Liver (tissue), 8 donors: ENCODE measurements at regions not wholly inside any gene's neighbourhood (a gene's known extent, or its start where the extent isn't known, plus 50 kb on each side); places are given as distances from the start of the nearest gene placed in this dataset.

ENCODE experiments used
- DNase-seq: peaks from one replicate; pipeline ENCODE4 v3.0.0-alpha.2; 2017; ENCODE audit warnings: low spot score
- H3K27ac ChIP-seq, 2 donors: one replicate each; pipeline ENCODE4 v1.7.0; 2013; ENCODE audit warnings: inconsistent platforms in 2 of 2, low read length in 2 of 2, control low read depth in 1 of 2, low read depth in 1 of 2, mild to moderate bottlenecking in 1 of 2
- H3K27me3 ChIP-seq, 4 donors: one replicate each; pipeline versions ENCODE4 v1.6.1 to v1.7.0; 2013; ENCODE audit warnings: low read length in 3 of 4, inconsistent platforms in 1 of 4, mild to moderate bottlenecking in 1 of 4, moderate library complexity in 1 of 4; ENCODE audit not compliant: control insufficient read depth in 4 of 4, insufficient read depth in 4 of 4
- H3K36me3 ChIP-seq, 4 donors: one replicate each; pipeline versions ENCODE4 v1.6.1 to v1.7.0; 2013; ENCODE audit warnings: low read length in 3 of 4, mild to moderate bottlenecking in 3 of 4, low read depth in 1 of 4, moderate library complexity in 1 of 4; ENCODE audit not compliant: control insufficient read depth in 4 of 4, insufficient read depth in 3 of 4
- H3K4me1 ChIP-seq, 4 donors: one replicate each; pipeline versions ENCODE4 v1.6.1 to v1.7.0; 2013; ENCODE audit warnings: low read length in 3 of 4, mild to moderate bottlenecking in 3 of 4, moderate library complexity in 1 of 4; ENCODE audit not compliant: control insufficient read depth in 4 of 4, insufficient read depth in 4 of 4
- H3K4me3 ChIP-seq, 3 donors: one replicate each; pipeline versions ENCODE4 v1.6.1 to v1.7.0; 2013; ENCODE audit warnings: low read length in 3 of 3, control low read depth in 1 of 3, low read depth in 1 of 3, mild to moderate bottlenecking in 1 of 3
- H3K9ac ChIP-seq, 2 donors: one replicate each; pipeline ENCODE4 v1.7.0; 2013; ENCODE audit warnings: low read length in 2 of 2, mild to moderate bottlenecking in 2 of 2, moderate library complexity in 2 of 2, control low read depth in 1 of 2, low read depth in 1 of 2
- H3K9me3 ChIP-seq, 4 donors: one replicate each; pipeline versions ENCODE4 v1.6.1 to v1.7.0; 2013; ENCODE audit warnings: low read length in 3 of 4; ENCODE audit not compliant: control insufficient read depth in 4 of 4
- EGR1 ChIP-seq, 2 donors: IDR thresholded peaks; 2 replicates each; pipeline ENCODE4 v1.6.1; 2016 to 2018; ENCODE audit warnings: antibody characterized with exemption in 2 of 2, low read depth in 2 of 2
- FOXA1 ChIP-seq: IDR thresholded peaks from 2 replicates; pipeline ENCODE4 v1.6.1; 2016; ENCODE audit warnings: antibody characterized with exemption
- FOXA2 ChIP-seq: IDR thresholded peaks from 2 replicates; pipeline ENCODE4 v1.6.1; 2016; ENCODE audit warnings: antibody characterized with exemption
- JUND ChIP-seq, 2 donors: IDR thresholded peaks; 2 replicates each; pipeline ENCODE4 v1.6.1; 2016; ENCODE audit warnings: antibody characterized with exemption in 2 of 2
- NR2F2 ChIP-seq: IDR thresholded peaks from 2 replicates; pipeline ENCODE4 v1.6.1; 2016; ENCODE audit warnings: antibody characterized with exemption
- RAD21 ChIP-seq, 2 donors: IDR thresholded peaks; 2 replicates each; pipeline ENCODE4 v1.6.1; 2016; ENCODE audit warnings: antibody characterized with exemption in 2 of 2, mild to moderate bottlenecking in 2 of 2
- RXRA ChIP-seq, 2 donors: IDR thresholded peaks; 2 replicates each; pipeline ENCODE4 v1.6.1; 2017 to 2018; ENCODE audit warnings: antibody characterized with exemption in 2 of 2, mild to moderate bottlenecking in 1 of 2
- SP1 ChIP-seq: IDR thresholded peaks from 2 replicates; pipeline ENCODE4 v1.6.1; 2018; ENCODE audit warnings: antibody characterized with exemption, mild to moderate bottlenecking
- YY1 ChIP-seq: IDR thresholded peaks from 2 replicates; pipeline ENCODE4 v1.6.1; 2016; ENCODE audit warnings: antibody characterized with exemption, mild to moderate bottlenecking
- WGBS: extraction: QIAGEN DNeasy Blood & Tissue Kit; methylation state at CpG from one replicate; pipeline ENCODE4 v1.1.7; 2013; 5-methylcytosine and 5-hydroxymethylcytosine counted together
- TF ChIP-seq, protein P1 (sequence below): IDR thresholded peaks from 2 replicates; pipeline ENCODE4 v1.6.1; 2016; ENCODE audit warnings: antibody characterized with exemption
- TF ChIP-seq, protein P2 (sequence below): IDR thresholded peaks from 2 replicates; pipeline ENCODE4 v1.6.1; 2016; ENCODE audit warnings: antibody characterized with exemption
- TF ChIP-seq, protein P3 (sequence below): fragments of 150-350 bp; IDR thresholded peaks from 2 replicates; pipeline ENCODE4 v1.5.1; 2017; ENCODE audit warnings: improper control_type of control experiment, low read depth, low read length; ENCODE audit not compliant: missing input control
- TF ChIP-seq, protein P4 (sequence below): IDR thresholded peaks from 2 replicates; pipeline ENCODE4 v1.6.1; 2016; ENCODE audit warnings: antibody characterized with exemption, mild to moderate bottlenecking
- TF ChIP-seq, protein P5 (sequence below): IDR thresholded peaks from 2 replicates; pipeline ENCODE4 v1.6.1; 2016; ENCODE audit warnings: antibody characterized with exemption
- donor health status: healthy.
- donor health status: healthy.
- donor health status: healthy.
- donor health status: healthy.
- donor health status: healthy.

DNA sequence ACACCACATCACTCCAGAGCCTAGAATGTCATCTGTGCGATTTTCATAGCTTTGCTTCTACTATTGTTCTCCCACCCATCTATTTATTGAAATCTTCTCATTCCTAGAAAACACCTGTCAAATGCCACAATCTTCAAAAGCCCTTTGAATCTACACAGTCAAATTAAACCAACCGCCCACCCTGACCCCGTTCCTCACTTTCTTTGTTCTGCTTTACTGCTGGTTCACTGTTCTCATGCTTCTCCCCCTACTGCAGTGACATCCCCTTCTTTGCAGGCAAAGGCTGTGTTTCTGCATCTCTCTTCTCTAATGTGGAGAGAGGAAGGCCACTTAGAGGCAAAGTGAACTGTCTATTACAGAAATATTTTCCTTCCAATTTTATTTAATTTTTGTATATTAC, 152.4 kb upstream of the NEBL start (continued):
- TF ChIP-seq, protein P1, sequence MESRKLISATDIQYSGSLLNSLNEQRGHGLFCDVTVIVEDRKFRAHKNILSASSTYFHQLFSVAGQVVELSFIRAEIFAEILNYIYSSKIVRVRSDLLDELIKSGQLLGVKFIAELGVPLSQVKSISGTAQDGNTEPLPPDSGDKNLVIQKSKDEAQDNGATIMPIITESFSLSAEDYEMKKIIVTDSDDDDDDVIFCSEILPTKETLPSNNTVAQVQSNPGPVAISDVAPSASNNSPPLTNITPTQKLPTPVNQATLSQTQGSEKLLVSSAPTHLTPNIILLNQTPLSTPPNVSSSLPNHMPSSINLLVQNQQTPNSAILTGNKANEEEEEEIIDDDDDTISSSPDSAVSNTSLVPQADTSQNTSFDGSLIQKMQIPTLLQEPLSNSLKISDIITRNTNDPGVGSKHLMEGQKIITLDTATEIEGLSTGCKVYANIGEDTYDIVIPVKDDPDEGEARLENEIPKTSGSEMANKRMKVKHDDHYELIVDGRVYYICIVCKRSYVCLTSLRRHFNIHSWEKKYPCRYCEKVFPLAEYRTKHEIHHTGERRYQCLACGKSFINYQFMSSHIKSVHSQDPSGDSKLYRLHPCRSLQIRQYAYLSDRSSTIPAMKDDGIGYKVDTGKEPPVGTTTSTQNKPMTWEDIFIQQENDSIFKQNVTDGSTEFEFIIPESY: no peak
- TF ChIP-seq JUND (IDR thresholded peaks at IDR 0.05): no peak
- TF ChIP-seq, protein P2, sequence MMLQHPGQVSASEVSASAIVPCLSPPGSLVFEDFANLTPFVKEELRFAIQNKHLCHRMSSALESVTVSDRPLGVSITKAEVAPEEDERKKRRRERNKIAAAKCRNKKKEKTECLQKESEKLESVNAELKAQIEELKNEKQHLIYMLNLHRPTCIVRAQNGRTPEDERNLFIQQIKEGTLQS: no peak
- TF ChIP-seq YY1: no peak

DNA sequence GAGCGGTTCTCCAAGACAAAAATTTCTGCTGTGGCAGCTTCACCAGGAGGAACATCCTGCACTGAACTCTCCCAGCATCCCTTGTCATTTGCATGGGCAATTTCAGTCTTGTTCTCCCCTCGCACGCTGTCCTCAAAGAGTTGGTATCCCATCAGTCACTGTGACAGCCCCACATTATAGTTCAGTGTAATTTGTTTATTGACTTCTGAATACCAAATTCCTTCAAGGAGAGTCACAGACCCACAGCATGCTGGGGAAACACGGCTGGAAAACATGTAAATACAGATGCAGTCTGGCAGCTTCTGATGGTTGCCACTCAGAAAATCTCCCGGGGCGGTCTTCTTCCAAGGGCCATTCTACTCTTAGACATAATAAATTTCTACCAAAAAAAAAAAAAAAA, 151.0 kb upstream of the NEBL start:
- TF ChIP-seq NR2F2: no peak
- TF ChIP-seq, protein P2: no peak
- TF ChIP-seq FOXA2: no peak
- TF ChIP-seq FOXA1: no peak
- TF ChIP-seq, protein P3, sequence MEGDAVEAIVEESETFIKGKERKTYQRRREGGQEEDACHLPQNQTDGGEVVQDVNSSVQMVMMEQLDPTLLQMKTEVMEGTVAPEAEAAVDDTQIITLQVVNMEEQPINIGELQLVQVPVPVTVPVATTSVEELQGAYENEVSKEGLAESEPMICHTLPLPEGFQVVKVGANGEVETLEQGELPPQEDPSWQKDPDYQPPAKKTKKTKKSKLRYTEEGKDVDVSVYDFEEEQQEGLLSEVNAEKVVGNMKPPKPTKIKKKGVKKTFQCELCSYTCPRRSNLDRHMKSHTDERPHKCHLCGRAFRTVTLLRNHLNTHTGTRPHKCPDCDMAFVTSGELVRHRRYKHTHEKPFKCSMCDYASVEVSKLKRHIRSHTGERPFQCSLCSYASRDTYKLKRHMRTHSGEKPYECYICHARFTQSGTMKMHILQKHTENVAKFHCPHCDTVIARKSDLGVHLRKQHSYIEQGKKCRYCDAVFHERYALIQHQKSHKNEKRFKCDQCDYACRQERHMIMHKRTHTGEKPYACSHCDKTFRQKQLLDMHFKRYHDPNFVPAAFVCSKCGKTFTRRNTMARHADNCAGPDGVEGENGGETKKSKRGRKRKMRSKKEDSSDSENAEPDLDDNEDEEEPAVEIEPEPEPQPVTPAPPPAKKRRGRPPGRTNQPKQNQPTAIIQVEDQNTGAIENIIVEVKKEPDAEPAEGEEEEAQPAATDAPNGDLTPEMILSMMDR: no peak
- TF ChIP-seq RXRA (IDR thresholded peaks at IDR 0.05): no peak
- no peak for TF ChIP-seq YY1
- no peak for TF ChIP-seq SP1
- TF ChIP-seq, protein P4, sequence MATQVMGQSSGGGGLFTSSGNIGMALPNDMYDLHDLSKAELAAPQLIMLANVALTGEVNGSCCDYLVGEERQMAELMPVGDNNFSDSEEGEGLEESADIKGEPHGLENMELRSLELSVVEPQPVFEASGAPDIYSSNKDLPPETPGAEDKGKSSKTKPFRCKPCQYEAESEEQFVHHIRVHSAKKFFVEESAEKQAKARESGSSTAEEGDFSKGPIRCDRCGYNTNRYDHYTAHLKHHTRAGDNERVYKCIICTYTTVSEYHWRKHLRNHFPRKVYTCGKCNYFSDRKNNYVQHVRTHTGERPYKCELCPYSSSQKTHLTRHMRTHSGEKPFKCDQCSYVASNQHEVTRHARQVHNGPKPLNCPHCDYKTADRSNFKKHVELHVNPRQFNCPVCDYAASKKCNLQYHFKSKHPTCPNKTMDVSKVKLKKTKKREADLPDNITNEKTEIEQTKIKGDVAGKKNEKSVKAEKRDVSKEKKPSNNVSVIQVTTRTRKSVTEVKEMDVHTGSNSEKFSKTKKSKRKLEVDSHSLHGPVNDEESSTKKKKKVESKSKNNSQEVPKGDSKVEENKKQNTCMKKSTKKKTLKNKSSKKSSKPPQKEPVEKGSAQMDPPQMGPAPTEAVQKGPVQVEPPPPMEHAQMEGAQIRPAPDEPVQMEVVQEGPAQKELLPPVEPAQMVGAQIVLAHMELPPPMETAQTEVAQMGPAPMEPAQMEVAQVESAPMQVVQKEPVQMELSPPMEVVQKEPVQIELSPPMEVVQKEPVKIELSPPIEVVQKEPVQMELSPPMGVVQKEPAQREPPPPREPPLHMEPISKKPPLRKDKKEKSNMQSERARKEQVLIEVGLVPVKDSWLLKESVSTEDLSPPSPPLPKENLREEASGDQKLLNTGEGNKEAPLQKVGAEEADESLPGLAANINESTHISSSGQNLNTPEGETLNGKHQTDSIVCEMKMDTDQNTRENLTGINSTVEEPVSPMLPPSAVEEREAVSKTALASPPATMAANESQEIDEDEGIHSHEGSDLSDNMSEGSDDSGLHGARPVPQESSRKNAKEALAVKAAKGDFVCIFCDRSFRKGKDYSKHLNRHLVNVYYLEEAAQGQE: no peak
- TF ChIP-seq, protein P5, sequence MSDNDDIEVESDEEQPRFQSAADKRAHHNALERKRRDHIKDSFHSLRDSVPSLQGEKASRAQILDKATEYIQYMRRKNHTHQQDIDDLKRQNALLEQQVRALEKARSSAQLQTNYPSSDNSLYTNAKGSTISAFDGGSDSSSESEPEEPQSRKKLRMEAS: no peak
- no peak for TF ChIP-seq RAD21 (IDR thresholded peaks at IDR 0.05)
- no peak for TF ChIP-seq EGR1 (IDR thresholded peaks at IDR 0.05; ENCODE audit: low read depth in 2 of 2)
- no peak for TF ChIP-seq JUND (IDR thresholded peaks at IDR 0.05)
- no peak for DNase-seq
- H3K36me3 ChIP-seq: no peaks in the 10 kb centered on the region

More for the DNA sequence above, 151.0 kb upstream of the NEBL start:
- no peak overlapping the region for H3K4me3 ChIP-seq
- H3K27ac ChIP-seq: no peak overlapping the region
- H3K4me1 ChIP-seq: no peaks in the 10 kb centered on the region
- no peaks in the 10 kb centered on the region for H3K27me3 ChIP-seq
- no peak overlapping the region for H3K9ac ChIP-seq
- WGBS: 88% methylated on average over 6 of the region's 6 CpGs
- no peaks in the 10 kb centered on the region for H3K9me3 ChIP-seq
